ENCODE measurements at regions not wholly inside any gene's neighbourhood (a gene's known extent, or its start where the extent isn't known, plus 50 kb on each side); places are given as distances from the start of the nearest gene placed in this dataset.

DNA sequence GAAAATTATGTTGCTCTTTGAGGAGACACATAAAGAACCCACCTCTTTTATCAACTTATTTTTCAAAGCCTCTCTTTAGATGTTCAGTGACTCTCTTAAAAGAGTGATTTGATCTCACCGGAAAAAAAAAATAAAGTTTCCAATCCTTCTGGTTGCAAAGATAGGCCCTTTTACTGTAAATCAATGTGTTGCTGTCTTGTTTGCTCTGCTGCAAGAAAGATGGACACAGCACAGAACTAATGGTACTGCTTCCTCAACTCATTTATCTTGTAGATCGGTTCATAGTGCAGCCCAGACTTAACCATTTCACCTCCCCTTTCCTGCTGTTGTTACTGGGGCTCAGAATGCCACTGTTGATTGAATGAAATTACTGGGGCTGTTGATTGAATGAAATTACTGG lies 388.9 kb upstream of the KLF12 start:
- Histone ChIP-seq H3K4me1 (ENCODE audit: control insufficient read depth, low read length) (no peaks in the 10 kb centered on the region), H3F3A (ENCODE audit: control insufficient read depth, insufficient read depth) (no peaks in the 10 kb centered on the region), H3K27ac (ENCODE audit: low read depth, low read length) (no peak overlapping the region), H3K36me3 (ENCODE audit: control insufficient read depth, low read length) (no peaks in the 10 kb centered on the region), H3K27me3 (ENCODE audit: control insufficient read depth, low read length) (no peaks in the 10 kb centered on the region), H3K4me2 (ENCODE audit: low read length) (no peak overlapping the region), H3K9me2 (replicated peaks; ENCODE audit: control insufficient read depth, low read length) (no peaks in the 10 kb centered on the region), H3K4me3 (ENCODE audit: low read length) (no peak overlapping the region), H3K9me3 (ENCODE audit: control insufficient read depth, insufficient read depth, low read length) (no peaks in the 10 kb centered on the region), H3K79me2 (ENCODE audit: control insufficient read depth, low read length) (no peaks in the 10 kb centered on the region), H4K20me1 (ENCODE audit: control insufficient read depth, insufficient read depth, low read depth, low read length) (no peaks in the 10 kb centered on the region)
- no peak for TF ChIP-seq EZH2phosphoT487 (IDR thresholded peaks at IDR 0.05; ENCODE audit: borderline replicate concordance, low read length)
- TF ChIP-seq, protein P1, sequence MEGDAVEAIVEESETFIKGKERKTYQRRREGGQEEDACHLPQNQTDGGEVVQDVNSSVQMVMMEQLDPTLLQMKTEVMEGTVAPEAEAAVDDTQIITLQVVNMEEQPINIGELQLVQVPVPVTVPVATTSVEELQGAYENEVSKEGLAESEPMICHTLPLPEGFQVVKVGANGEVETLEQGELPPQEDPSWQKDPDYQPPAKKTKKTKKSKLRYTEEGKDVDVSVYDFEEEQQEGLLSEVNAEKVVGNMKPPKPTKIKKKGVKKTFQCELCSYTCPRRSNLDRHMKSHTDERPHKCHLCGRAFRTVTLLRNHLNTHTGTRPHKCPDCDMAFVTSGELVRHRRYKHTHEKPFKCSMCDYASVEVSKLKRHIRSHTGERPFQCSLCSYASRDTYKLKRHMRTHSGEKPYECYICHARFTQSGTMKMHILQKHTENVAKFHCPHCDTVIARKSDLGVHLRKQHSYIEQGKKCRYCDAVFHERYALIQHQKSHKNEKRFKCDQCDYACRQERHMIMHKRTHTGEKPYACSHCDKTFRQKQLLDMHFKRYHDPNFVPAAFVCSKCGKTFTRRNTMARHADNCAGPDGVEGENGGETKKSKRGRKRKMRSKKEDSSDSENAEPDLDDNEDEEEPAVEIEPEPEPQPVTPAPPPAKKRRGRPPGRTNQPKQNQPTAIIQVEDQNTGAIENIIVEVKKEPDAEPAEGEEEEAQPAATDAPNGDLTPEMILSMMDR (IDR thresholded peaks at IDR 0.05; ENCODE audit: low read depth, low read length, poor library complexity, severe bottlenecking), result no peak

DNA sequence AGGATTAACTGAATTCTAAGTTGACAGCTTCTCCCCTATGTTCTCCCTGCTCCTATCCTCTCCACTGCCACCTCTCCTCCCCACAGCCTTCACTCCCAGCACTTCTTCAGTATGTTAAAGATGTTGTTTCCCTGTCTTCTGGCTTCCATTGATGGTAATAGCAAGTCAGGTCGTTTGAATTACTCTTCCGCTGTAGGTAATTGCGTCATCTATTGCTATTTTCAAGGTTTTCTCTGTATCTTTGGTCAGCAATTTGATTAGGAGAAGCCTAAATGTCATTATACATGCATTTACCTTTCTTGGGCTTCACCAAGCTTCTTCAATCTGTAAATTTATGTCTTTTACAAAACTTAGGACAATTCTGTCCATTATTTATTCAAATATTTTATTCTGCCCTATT lies 377.3 kb upstream of the KLF12 start:
- no peak overlapping the region for H3K4me2 ChIP-seq (ENCODE audit: low read length)
- no peaks in the 10 kb centered on the region for H3F3A ChIP-seq (ENCODE audit: control insufficient read depth, insufficient read depth)
- no peaks in the 10 kb centered on the region for H3K9me3 ChIP-seq (ENCODE audit: control insufficient read depth, insufficient read depth, low read length)
- no peak overlapping the region for H3K4me3 ChIP-seq (ENCODE audit: low read length)
- no peaks in the 10 kb centered on the region for H3K79me2 ChIP-seq (ENCODE audit: control insufficient read depth, low read length)
- H3K4me1 ChIP-seq (ENCODE audit: control insufficient read depth, low read length), result no peaks in the 10 kb centered on the region
- no peaks in the 10 kb centered on the region for H3K36me3 ChIP-seq (ENCODE audit: control insufficient read depth, low read length)
- TF ChIP-seq, protein P1 (IDR thresholded peaks at IDR 0.05; ENCODE audit: low read depth, low read length, poor library complexity, severe bottlenecking), result no peak
- TF ChIP-seq EZH2phosphoT487 (IDR thresholded peaks at IDR 0.05; ENCODE audit: borderline replicate concordance, low read length), result no peak
- no peaks in the 10 kb centered on the region for H4K20me1 ChIP-seq (ENCODE audit: control insufficient read depth, insufficient read depth, low read depth, low read length)
- H3K27ac ChIP-seq (ENCODE audit: low read depth, low read length), result no peak overlapping the region
- H3K27me3 ChIP-seq (ENCODE audit: control insufficient read depth, low read length), result no peaks in the 10 kb centered on the region
- no peaks in the 10 kb centered on the region for H3K9me2 ChIP-seq (replicated peaks; ENCODE audit: control insufficient read depth, low read length)

DNA sequence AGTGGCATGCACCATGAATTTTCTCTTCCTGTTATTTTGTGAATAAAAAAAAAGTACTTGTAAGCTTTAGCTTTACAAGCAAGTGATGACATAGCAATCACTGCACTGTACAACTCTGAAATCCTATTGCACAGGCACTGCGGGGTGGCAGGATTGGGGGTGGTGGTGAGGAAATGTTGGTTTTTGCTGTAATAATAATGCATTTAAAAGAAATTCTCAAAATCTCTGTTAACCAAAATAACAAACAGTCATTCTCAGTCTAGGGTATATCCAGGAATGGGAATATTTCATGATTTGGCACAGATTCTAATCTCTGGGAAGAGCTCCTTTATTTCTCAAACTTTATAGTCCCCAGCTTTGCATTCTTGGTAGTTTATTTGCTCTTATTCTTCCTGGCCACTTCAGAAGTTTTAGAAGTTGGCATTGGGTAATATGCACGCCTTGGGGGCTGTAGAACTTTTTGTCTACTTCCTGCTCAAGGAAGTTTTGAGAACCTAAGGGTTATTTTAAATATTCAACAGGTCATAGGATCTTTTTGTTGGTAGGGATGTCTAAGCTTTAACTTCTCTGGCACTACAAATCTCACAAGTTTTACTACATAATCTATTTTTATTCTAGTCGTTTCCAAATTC lies 353.0 kb upstream of the KLF12 start:
- TF ChIP-seq, protein P1 (IDR thresholded peaks at IDR 0.05; ENCODE audit: low read depth, low read length, poor library complexity, severe bottlenecking), result no peak
- no peak for TF ChIP-seq EZH2phosphoT487 (IDR thresholded peaks at IDR 0.05; ENCODE audit: borderline replicate concordance, low read length)
- H3K4me2 ChIP-seq (ENCODE audit: low read length), result no peak overlapping the region

More for the DNA sequence above, 353.0 kb upstream of the KLF12 start:
- Histone ChIP-seq H3K9me2 (replicated peaks; ENCODE audit: control insufficient read depth, low read length) (no peaks in the 10 kb centered on the region), H4K20me1 (ENCODE audit: control insufficient read depth, insufficient read depth, low read depth, low read length) (no peaks in the 10 kb centered on the region), H3K27me3 (ENCODE audit: control insufficient read depth, low read length) (no peaks in the 10 kb centered on the region), H3K79me2 (ENCODE audit: control insufficient read depth, low read length) (no peaks in the 10 kb centered on the region), H3F3A (ENCODE audit: control insufficient read depth, insufficient read depth) (no peaks in the 10 kb centered on the region), H3K4me3 (ENCODE audit: low read length) (no peak overlapping the region), H3K4me1 (ENCODE audit: control insufficient read depth, low read length) (no peaks in the 10 kb centered on the region), H3K36me3 (ENCODE audit: control insufficient read depth, low read length) (no peaks in the 10 kb centered on the region), H3K27ac (ENCODE audit: low read depth, low read length) (no peak overlapping the region), H3K9me3 (ENCODE audit: control insufficient read depth, insufficient read depth, low read length) (no peaks in the 10 kb centered on the region)
